HCT116 (cell line): ENCODE measurements at regions not wholly inside any gene's neighbourhood (a gene's known extent, or its start where the extent isn't known, plus 50 kb on each side); places are given as distances from the start of the nearest gene placed in this dataset.
A peak's percentile ranks its signal among the peaks of the same experiment; 100 is the strongest.

ENCODE experiments used
- CBX3 ChIP-seq: IDR thresholded peaks from 2 replicates; pipeline ENCODE4 v1.6.1; 2012; ENCODE audit warnings: low read depth
- CEBPB ChIP-seq: IDR thresholded peaks from 2 replicates; pipeline ENCODE4 v1.6.1; 2012; ENCODE audit warnings: low read depth
- EGR1 ChIP-seq: IDR thresholded peaks from 2 replicates; pipeline ENCODE4 v1.6.1; 2012; ENCODE audit warnings: low read depth
- ELF1 ChIP-seq: IDR thresholded peaks from 2 replicates; pipeline ENCODE4 v1.6.1; 2012; ENCODE audit warnings: low read depth, borderline replicate concordance
- EZH2 ChIP-seq: fragments of 200-600 bp; sonication (generic); IDR thresholded peaks from 2 replicates; pipeline ENCODE4 v1.6.1; 2017; ENCODE audit warnings: antibody characterized with exemption, mixed run types
- EZH2phosphoT487 ChIP-seq: fragments of 200-600 bp; IDR thresholded peaks from 2 replicates; pipeline ENCODE4 v1.6.1; 2018; ENCODE audit warnings: antibody characterized with exemption, borderline replicate concordance
- POLR2A ChIP-seq: IDR thresholded peaks from 2 replicates; pipeline ENCODE4 v1.7.0; 2011; ENCODE audit warnings: borderline replicate concordance; ENCODE audit not compliant: insufficient read depth, insufficient read length; ENCODE audit errors: extremely low read depth
- POLR2AphosphoS5 ChIP-seq: IDR thresholded peaks from 2 replicates; pipeline ENCODE4 v1.6.1; 2011; ENCODE audit warnings: mild to moderate bottlenecking, low read depth, low read length, moderate library complexity
- RAD21 ChIP-seq: IDR thresholded peaks from 2 replicates; pipeline ENCODE4 v1.6.1; 2012; ENCODE audit warnings: low read depth, mild to moderate bottlenecking
- YY1 ChIP-seq: IDR thresholded peaks from 2 replicates; pipeline ENCODE4 v1.6.1; 2011; ENCODE audit warnings: low read length, low read depth, moderate library complexity, mild to moderate bottlenecking; ENCODE audit not compliant: insufficient replicate concordance; ENCODE audit errors: extremely low read depth
- TF ChIP-seq, protein P1 (sequence below), 3 experiments: fragments of 200-600 bp in 1 of 3; sonication (generic) in 1 of 3; IDR thresholded peaks in 2 of 3; conservative IDR thresholded peaks in 1 of 3; 2 replicates each; pipeline ENCODE4 v1.5.1; 2012 to 2017; ENCODE audit warnings: low read depth in 2 of 3, low read length in 2 of 3, antibody characterized with exemption in 1 of 3, borderline replicate concordance in 1 of 3, control low read depth in 1 of 3, mild to moderate bottlenecking in 1 of 3, mixed read lengths in 1 of 3, mixed run types in 1 of 3, moderate library complexity in 1 of 3; ENCODE audit not compliant: insufficient read depth in 1 of 3
- TF ChIP-seq, protein P2 (sequence below): IDR thresholded peaks from 2 replicates; pipeline ENCODE4 v1.6.1; 2012
- TF ChIP-seq, protein P3 (sequence below): IDR thresholded peaks from 2 replicates; pipeline ENCODE4 v1.6.1; 2011; ENCODE audit warnings: mild to moderate bottlenecking, low read length, moderate library complexity; ENCODE audit not compliant: insufficient replicate concordance; ENCODE audit errors: extremely low read depth

DNA sequence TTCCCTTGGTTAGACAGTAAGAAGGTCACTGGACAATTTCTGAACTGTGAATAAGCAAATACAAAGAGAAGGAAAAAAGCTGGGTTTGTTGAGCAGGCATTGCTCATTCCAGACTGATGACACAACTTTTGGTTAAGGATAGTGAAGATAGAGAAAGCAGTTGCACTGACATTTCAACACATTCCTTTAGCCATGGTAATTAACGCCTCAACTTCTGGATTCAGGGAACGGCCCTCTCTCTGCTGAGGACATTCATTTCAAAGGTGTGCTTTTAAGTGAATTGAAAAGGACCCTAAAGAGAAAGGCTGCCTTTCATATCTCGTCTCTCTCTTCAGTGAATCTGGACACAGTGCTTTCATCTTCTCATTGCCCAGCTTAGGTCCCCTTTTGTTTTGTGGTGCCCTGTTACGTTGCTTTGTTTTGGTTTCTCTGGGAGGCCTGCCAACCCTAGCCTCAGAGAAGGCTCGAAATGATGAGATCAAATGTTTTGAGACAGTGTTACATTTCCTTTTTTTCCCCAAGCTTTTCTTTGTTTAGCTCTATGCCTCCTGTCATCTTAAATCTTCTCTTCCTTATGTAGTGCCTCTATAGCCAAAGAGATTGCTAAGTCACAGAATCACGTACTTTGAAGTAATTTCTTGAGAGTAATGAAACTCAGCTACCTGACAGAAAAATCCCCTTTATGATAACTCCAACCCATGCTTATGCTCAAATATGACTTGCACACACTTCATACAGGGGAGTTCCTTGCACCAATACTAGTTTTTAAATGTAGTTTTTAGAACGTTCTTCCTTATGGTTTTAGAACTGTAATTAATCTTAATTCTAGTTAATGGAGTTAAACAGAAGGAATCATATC, 94.4 kb upstream of the IFNE start:
- no peak for TF ChIP-seq EZH2phosphoT487
- no peak for TF ChIP-seq POLR2A
- TF ChIP-seq, protein P1, sequence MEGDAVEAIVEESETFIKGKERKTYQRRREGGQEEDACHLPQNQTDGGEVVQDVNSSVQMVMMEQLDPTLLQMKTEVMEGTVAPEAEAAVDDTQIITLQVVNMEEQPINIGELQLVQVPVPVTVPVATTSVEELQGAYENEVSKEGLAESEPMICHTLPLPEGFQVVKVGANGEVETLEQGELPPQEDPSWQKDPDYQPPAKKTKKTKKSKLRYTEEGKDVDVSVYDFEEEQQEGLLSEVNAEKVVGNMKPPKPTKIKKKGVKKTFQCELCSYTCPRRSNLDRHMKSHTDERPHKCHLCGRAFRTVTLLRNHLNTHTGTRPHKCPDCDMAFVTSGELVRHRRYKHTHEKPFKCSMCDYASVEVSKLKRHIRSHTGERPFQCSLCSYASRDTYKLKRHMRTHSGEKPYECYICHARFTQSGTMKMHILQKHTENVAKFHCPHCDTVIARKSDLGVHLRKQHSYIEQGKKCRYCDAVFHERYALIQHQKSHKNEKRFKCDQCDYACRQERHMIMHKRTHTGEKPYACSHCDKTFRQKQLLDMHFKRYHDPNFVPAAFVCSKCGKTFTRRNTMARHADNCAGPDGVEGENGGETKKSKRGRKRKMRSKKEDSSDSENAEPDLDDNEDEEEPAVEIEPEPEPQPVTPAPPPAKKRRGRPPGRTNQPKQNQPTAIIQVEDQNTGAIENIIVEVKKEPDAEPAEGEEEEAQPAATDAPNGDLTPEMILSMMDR (IDR thresholded peaks at IDR 0.05 in 2 of 3, conservative IDR thresholded peaks at IDR 0.05 in 1 of 3; ENCODE audit: borderline replicate concordance in 1 of 3, insufficient read depth in 1 of 3, low read depth in 2 of 3, low read length in 2 of 3) = no peak
- no peak for TF ChIP-seq EZH2
- peak; percentile 80 for TF ChIP-seq POLR2AphosphoS5
- TF ChIP-seq EGR1 = 0 out of 2 replicates have a peak, but pooled peaks have one; percentile 7
- peak; percentile 95 for TF ChIP-seq CEBPB
- TF ChIP-seq RAD21 = peak; percentile 33
- TF ChIP-seq ELF1 = no peak; the same call in 1 of the 2 replicates
- TF ChIP-seq, protein P2, sequence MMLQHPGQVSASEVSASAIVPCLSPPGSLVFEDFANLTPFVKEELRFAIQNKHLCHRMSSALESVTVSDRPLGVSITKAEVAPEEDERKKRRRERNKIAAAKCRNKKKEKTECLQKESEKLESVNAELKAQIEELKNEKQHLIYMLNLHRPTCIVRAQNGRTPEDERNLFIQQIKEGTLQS = peak; percentile 76; the same call in 1 of the 2 replicates
- TF ChIP-seq, protein P3, sequence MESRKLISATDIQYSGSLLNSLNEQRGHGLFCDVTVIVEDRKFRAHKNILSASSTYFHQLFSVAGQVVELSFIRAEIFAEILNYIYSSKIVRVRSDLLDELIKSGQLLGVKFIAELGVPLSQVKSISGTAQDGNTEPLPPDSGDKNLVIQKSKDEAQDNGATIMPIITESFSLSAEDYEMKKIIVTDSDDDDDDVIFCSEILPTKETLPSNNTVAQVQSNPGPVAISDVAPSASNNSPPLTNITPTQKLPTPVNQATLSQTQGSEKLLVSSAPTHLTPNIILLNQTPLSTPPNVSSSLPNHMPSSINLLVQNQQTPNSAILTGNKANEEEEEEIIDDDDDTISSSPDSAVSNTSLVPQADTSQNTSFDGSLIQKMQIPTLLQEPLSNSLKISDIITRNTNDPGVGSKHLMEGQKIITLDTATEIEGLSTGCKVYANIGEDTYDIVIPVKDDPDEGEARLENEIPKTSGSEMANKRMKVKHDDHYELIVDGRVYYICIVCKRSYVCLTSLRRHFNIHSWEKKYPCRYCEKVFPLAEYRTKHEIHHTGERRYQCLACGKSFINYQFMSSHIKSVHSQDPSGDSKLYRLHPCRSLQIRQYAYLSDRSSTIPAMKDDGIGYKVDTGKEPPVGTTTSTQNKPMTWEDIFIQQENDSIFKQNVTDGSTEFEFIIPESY = no peak
- TF ChIP-seq YY1 = no peak
- peak; percentile 41; the same call in 1 of the 2 replicates for TF ChIP-seq CBX3
